KMS-11 (cell line): ENCODE measurements at regions not wholly inside any gene's neighbourhood (a gene's known extent, or its start where the extent isn't known, plus 50 kb on each side); places are given as distances from the start of the nearest gene placed in this dataset.

Source experiments
- H2AFZ ChIP-seq: fragments of 200-600 bp; sonication (generic); 2 replicates; pipeline ENCODE4 v1.6.1; 2016; ENCODE audit warnings: antibody characterized with exemption, mixed run types, low read depth
- H3K27ac ChIP-seq: fragments of 200-600 bp; sonication (generic); 2 replicates; pipeline ENCODE4 v1.6.1; 2016; ENCODE audit warnings: mild to moderate bottlenecking, mixed run types
- H3K27me3 ChIP-seq: fragments of 200-600 bp; sonication (generic); 2 replicates; pipeline ENCODE4 v1.6.1; 2017; ENCODE audit warnings: mild to moderate bottlenecking, low read depth, mixed run types, moderate library complexity; ENCODE audit not compliant: insufficient read depth
- H3K36me3 ChIP-seq: fragments of 200-600 bp; sonication (generic); 2 replicates; pipeline ENCODE4 v1.6.1; 2017; ENCODE audit warnings: mild to moderate bottlenecking, mixed run types; ENCODE audit not compliant: insufficient read depth
- H3K4me1 ChIP-seq: fragments of 200-600 bp; sonication (generic); 2 replicates; pipeline ENCODE4 v1.6.1; 2016; ENCODE audit warnings: mild to moderate bottlenecking, low read depth, mixed run types; ENCODE audit not compliant: poor library complexity, severe bottlenecking
- H3K4me2 ChIP-seq: fragments of 200-600 bp; sonication (generic); 2 replicates; pipeline ENCODE4 v1.7.0; 2016; ENCODE audit warnings: mild to moderate bottlenecking, mixed run types
- H3K4me3 ChIP-seq: fragments of 200-600 bp; sonication (generic); IDR thresholded peaks from 2 replicates; pipeline ENCODE4 v1.6.1; 2017; ENCODE audit warnings: low read depth, low read length, mixed read lengths; ENCODE audit not compliant: insufficient read depth
- H3K79me2 ChIP-seq: fragments of 200-600 bp; sonication (generic); 2 replicates; pipeline ENCODE4 v1.6.1; 2016; ENCODE audit warnings: low read depth, mixed run types; ENCODE audit not compliant: insufficient read depth
- H3K9ac ChIP-seq: fragments of 200-600 bp; sonication (generic); 2 replicates; pipeline ENCODE4 v1.6.1; 2016; ENCODE audit warnings: mild to moderate bottlenecking, mixed run types
- H4K20me1 ChIP-seq: fragments of 200-600 bp; sonication (generic); 2 replicates; pipeline ENCODE4 v1.6.1; 2016; ENCODE audit warnings: mild to moderate bottlenecking, mixed run types; ENCODE audit not compliant: insufficient read depth
- TF ChIP-seq, protein P1 (sequence below): fragments of 200-600 bp; sonication (generic); conservative IDR thresholded peaks from 2 replicates; pipeline ENCODE4 v1.6.1; 2017; ENCODE audit warnings: low read depth, mild to moderate bottlenecking, antibody characterized with exemption, low read length, moderate library complexity, mixed read lengths

- Histone ChIP-seq H3K4me2 (no peak overlapping the region), H3K4me1 (no peaks in the 10 kb centered on the region), H3K9ac (no peak overlapping the region), H3K4me3 (no peak overlapping the region), H3K27ac (no peak overlapping the region), H3K27me3 (no peaks in the 10 kb centered on the region), H2AFZ (no peak overlapping the region), H3K36me3 (no peaks in the 10 kb centered on the region), H3K79me2 (no peaks in the 10 kb centered on the region), H4K20me1 (no peaks in the 10 kb centered on the region)
- TF ChIP-seq, protein P1, sequence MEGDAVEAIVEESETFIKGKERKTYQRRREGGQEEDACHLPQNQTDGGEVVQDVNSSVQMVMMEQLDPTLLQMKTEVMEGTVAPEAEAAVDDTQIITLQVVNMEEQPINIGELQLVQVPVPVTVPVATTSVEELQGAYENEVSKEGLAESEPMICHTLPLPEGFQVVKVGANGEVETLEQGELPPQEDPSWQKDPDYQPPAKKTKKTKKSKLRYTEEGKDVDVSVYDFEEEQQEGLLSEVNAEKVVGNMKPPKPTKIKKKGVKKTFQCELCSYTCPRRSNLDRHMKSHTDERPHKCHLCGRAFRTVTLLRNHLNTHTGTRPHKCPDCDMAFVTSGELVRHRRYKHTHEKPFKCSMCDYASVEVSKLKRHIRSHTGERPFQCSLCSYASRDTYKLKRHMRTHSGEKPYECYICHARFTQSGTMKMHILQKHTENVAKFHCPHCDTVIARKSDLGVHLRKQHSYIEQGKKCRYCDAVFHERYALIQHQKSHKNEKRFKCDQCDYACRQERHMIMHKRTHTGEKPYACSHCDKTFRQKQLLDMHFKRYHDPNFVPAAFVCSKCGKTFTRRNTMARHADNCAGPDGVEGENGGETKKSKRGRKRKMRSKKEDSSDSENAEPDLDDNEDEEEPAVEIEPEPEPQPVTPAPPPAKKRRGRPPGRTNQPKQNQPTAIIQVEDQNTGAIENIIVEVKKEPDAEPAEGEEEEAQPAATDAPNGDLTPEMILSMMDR = no peak
Observed at GRCh38 chr12:127393896-127394295, 873.1 kb upstream of the TMEM132C start.

DNA sequence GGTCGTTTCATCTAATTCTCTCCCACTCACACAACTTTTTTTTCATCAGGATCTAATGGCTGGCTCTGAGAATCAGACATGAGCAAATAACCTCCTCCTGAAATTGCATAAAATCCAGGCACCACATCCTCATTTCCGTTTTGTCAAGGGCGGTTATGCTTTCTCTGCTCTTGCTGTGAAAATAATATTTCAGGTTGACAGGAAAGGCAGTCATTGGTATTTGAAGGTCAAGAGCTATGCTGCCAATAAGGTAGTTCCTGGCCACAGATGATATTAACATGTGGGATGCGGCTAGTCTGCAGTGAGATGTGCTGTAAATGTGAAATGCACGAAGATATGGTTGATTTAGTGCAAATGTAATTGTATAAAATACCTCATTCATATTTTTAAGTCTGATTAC lies 870.2 kb upstream of the TMEM132C start:
- no peak overlapping the region for H3K9ac ChIP-seq
- H3K36me3 ChIP-seq = no peaks in the 10 kb centered on the region
- H2AFZ ChIP-seq = no peak overlapping the region
- H4K20me1 ChIP-seq = no peaks in the 10 kb centered on the region
- TF ChIP-seq, protein P1 = no peak
- no peak overlapping the region for H3K27ac ChIP-seq
- no peaks in the 10 kb centered on the region for H3K4me1 ChIP-seq
- no peaks in the 10 kb centered on the region for H3K27me3 ChIP-seq
- no peak overlapping the region for H3K4me2 ChIP-seq
- no peak overlapping the region for H3K4me3 ChIP-seq
- H3K79me2 ChIP-seq = no peaks in the 10 kb centered on the region

- Histone ChIP-seq H3K4me3 (no peak overlapping the region), H4K20me1 (no peaks in the 10 kb centered on the region), H3K36me3 (no peaks in the 10 kb centered on the region), H3K9ac (no peak overlapping the region), H2AFZ (no peak overlapping the region), H3K4me2 (no peak overlapping the region), H3K27ac (no peak overlapping the region), H3K4me1 (no peaks in the 10 kb centered on the region), H3K27me3 (no peaks in the 10 kb centered on the region), H3K79me2 (no peaks in the 10 kb centered on the region)
- TF ChIP-seq, protein P1 = no peak
Observed at GRCh38 chr12:127398016-127398710, 868.8 kb upstream of the TMEM132C start.

- Histone ChIP-seq H4K20me1 (no peaks in the 10 kb centered on the region), H3K4me3 (no peak overlapping the region), H3K27me3 (no peaks in the 10 kb centered on the region), H3K36me3 (no peaks in the 10 kb centered on the region), H3K4me1 (no peaks in the 10 kb centered on the region), H3K27ac (no peak overlapping the region), H3K79me2 (no peaks in the 10 kb centered on the region), H2AFZ (no peak overlapping the region), H3K9ac (no peak overlapping the region), H3K4me2 (no peak overlapping the region)
- TF ChIP-seq, protein P1 = no peak
Observed at GRCh38 chr12:127399451-127399850, 867.5 kb upstream of the TMEM132C start.
